ENCODE measurements at regions not wholly inside any gene's neighbourhood (a gene's known extent, or its start where the extent isn't known, plus 50 kb on each side); places are given as distances from the start of the nearest gene placed in this dataset.

DNA sequence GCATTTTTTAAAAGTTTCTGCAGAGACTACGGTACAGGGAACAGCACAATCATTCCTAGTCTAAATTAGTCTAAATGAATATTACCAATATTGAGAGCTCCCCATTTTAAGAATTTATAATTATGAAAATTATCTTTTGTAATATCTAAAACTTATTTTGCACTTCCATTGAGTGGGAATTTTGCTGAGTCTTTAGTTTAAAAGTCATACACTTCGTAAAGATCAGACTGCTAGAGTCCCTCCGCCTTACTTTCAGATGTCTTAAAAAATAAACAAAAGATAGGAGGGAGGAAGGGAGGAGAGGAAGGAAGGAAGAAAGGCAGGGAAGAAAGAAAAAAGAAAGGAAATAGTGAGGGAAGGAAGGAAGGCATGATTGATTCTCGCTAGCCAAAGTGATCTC is 278.2 kb upstream of the PRDM1 start:
- DNase-seq: no peak

DNA sequence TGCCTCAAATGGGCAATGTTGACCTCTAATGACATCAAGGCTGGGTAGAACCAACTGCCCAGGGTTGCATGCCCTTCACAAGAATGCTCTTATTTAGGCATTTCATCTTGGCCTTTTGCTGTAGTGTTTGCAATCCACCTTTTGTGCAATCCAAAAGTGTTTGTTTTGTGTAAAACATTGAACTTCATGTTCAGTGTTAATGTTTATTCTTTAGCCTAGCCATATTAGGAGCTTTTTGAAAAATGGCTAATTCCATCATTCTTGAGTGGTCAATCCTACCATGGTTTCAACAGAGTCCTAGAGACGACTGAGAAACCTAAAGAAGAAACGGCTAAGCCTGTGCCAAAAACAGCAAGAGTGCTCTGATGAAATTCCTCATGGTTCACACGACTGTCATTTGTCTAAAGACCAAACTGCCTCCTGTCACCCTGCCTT is 279.6 kb upstream of the PRDM1 start:
- no peak for DNase-seq

DNA sequence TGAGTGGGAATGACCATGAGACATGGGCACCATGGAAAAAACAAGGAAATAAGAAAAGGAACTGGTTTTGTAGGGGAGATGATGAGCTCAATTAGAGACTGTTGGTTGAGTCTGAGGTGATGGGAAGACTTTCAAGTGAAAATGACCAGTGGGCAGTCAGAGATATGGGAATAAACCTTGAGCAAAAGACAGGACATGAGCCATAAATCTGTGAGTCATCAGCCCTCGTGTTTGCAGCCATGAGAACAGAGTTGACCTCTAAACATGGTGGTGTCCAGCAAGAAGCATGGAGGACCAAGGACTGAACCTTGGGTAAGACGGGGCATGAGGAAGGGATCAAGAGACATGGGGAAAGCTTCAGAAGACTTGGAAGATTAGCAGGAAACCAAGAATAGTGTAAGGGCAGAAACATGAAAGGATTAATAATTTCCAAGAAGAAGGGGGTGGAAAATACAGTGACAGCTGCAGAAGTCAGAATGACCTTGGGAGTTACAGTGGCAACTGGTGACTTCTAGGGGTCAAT is 280.6 kb upstream of the PRDM1 start:
- DNase-seq: no peak

DNA sequence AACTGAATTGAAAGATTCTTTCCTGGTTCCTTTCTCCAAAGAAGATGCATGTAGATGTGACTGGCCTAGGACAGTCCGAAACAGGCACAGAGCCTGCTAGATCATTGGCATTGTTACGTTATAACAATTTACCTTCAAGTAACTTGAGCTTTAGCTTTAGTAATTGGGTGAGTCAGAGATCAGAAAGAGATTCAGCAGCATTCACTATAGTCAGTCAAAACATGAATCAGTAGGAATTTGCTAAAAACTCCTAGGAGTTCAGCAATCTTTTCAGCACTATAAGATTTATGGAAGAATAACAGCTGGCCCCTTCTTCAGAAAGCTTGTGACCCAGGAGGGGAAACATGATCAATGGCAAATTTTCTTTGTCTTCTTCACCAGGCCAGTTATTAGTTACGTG is 281.7 kb upstream of the PRDM1 start:
- no peak for DNase-seq

DNA sequence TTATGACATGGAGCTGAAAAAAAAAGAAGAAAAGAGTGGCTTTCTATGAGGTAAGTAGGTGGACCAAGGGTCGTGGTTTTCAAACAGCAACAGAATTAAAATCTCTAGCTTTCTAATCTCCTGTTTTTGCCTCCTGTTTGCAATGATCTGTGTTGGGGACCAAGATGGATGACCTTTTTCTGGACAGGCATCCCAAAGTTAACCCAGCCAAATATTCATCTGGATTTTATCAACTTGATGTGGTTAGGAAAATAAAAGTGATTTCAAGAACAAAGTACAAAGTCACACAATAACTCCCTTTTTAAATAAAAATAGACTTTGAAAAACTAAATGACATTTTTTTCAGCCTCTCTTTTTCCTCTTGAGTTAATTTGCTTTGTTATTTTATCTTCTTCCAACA is 282.1 kb upstream of the PRDM1 start:
- DNase-seq: no peak

DNA sequence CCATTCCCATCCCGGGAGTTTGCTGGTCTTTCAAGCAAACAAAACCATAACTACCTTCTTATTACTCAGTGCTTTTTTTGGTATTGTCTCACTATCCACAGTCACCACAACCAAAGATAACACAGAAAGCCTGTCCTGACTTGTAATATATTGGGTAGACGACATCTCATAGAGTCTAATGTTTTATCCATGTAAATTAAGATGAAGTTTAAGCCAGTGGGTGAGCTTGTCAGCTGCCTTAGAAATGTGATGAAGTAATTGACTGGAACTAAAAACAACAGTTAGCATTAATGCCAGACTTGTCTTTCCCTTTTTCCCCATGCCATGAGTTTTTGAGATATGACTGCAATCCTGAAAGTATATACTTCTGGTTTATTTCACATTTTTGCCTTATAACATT is 282.7 kb upstream of the PRDM1 start:
- DNase-seq: no peak

DNA sequence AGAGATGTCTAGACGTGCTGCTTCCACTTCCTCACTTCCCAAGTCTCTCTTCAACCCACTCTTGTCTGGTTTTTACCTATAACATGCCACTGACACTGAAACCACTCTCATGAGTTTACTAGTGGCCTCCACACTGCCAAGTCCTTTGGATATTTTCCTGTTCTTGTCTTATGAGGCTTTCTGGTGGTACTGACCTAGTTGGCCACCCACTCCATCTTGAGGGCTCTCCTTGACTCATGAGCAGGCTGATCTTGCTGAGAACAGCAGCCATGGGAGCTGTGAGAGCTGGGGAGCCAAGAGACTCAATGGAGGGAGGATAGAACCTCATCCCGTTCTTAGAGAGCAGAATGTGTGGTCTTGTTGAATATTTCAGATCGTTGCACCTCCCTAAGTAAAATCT is 283.4 kb upstream of the PRDM1 start:
- DNase-seq: no peak

DNA sequence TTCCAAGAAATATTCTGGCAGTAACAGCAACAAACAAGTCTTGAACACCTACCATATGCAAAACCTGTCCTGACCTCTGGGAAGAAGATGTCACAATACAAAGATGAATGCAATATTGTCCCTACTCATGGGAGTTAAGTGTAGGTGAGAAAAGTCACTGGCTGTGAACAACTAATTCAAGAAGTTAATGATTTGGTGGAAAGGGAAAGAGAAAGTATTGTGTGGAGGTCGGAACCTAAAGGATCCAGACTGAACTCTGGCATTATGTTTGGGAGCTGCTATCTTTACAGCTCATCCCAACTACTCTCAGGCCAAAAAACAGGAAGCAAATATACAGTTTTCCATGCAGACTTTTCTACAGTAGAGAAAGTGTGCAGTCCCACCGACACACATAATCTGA is 285.3 kb upstream of the PRDM1 start:
- DNase-seq: no peak

DNA sequence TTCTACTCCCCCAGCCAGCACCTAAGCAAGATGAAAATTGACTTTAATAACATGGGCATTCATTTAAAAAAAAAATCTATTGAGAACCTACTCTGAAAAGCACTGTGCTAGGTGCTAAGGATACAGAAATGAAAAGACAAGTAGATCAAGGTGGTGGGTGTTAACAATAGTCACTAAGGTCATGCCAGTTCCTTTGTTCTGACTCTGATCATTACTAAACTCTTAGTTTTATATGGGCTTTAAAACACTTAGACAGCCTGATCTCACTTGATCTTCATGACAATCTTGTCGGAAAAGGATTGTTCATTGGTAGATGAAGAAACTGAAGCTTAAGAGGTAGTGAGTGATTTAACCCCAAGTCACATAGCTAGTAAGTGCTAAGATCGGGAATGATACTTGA is 285.7 kb upstream of the PRDM1 start:
- no peak for DNase-seq

DNA sequence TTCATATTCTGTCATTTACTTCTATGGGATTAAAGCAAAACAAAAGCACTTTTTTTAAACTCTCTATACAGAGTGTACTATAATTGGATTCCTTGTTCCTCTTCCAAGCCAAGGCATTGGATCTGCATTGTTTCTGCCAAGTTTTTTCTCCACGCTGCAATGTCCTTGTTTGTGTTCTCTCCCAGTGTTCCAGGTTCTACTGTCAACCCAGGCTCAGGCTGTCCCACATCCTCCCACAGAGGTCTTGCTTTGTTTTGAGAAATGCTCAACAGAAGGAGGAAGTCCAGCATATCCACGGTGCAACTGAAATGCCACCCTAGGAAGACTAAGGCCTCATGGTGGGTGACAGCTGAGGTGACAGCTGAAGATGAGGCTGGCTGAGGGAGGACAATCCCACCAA is 287.1 kb upstream of the PRDM1 start:
- no peak for DNase-seq

DNA sequence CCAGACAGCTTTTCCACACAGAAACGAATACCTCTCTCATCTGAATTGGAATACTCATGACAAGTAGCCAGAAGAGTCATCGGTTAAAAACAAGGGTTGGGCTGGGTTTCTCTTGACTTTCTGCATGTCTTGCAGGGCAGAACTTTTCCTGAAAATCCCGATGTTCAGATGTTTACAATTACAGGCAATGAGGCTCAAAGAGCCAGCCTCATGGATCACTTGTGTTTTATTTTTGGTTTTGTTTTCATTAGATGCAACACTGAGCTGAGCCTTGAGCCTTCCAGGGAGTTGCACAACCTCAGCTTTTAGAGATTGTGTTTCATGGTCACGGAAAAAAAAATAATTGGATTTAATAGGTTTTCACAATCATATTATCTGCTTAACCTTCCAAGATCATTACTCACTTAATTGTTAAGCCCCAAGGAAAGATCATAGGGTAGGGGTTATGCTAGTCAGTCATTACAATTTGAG is 288.1 kb upstream of the PRDM1 start:
- DNase-seq: no peak

DNA sequence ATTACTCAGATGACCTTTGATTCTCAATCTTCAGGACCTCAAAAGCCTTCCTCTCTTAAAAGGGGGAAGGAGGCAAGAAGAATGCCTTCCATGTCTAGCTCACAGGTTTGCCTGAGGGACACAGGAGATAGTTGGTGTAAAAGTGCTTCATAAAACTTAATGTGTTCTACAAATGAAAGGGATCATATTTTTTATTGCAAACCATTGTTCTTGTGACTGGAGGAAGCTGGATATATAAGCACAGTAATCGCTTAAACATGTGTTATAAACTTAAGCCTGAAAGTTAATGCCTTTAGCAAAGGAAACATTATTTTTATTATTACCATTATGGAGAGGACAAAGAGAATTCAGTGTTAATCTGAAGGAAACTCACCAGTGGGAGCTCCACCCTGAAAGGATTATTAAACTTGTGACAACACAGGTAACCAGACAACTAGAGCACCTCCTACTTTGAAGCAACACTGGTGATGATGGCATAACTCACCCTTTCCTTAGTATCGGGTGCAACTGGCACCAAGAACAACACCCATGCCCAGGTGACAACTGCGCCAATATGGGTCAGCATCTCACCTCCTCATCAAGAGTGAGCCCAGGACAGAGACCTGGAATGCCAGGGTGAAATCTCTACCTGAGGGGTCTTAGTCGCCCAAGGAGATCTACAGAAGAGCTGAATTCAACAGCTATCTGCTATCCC is 288.7 kb upstream of the PRDM1 start:
- no peak for DNase-seq

DNA sequence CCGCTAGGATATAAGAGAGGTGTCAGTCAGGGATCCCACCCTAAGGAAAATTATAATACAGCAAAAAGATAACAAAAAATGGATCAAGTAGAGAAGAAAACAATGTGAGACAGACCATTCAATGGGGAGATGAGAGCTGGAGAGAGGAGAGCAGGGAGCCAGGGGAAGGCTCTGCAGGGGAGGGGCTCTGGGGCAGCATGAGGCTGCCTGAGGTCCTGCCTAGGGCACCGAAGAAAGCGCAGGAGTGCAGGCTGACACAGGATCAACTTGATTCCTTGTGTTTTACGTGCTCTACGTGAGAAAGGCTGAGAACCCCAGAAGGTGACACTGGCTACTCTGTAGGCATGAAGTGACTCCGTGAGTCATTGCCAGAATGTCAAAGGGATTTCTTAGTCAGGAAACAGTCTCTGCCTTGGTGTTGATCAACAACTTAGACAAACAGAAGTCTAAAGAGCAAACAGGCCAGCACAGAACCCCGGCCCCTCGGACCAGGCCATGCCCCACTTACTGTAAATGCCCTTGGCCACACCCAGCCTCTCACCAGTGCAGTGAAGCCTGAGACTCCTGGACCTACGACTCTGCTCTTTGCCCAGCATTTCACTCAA is 290.1 kb upstream of the PRDM1 start:
- DNase-seq: no peak

DNA sequence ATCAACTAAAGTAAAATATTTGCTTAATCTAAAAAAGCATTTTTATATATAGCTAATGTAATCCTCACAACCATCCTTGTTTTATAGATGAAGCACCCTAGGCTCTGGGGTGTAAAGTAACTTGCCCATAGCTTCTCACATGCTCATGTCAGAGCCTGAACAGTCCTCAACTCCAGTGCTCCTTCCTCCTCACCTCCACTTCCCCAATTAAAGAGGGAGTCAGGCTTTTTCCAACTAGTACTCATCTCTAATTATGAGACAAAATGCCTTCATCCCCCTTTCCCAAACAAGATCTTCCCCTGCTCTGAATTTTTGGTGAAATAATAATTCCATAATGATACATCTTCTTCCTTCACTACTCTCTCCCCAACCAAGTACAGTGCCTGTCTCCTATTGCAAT is 290.8 kb upstream of the PRDM1 start:
- DNase-seq: no peak

DNA sequence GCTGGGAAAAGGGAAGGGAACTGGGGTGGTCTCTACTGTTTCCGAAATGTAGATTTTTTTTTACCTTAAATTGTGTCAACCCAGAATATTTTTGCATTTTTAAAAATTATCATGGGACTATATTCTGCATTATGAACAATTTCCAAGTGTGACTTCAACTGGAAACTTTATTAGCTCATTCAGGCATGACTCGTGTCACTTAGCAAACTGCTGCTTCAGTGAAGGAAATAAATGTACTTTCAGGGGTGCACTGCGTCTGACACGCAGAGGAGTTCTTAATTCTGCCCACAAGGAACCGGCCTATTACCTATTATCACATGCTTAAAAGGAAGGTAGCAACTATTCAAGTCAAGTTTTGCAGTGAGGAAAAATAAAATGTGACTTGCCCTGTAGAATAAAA is 291.3 kb upstream of the PRDM1 start:
- no peak for DNase-seq

DNA sequence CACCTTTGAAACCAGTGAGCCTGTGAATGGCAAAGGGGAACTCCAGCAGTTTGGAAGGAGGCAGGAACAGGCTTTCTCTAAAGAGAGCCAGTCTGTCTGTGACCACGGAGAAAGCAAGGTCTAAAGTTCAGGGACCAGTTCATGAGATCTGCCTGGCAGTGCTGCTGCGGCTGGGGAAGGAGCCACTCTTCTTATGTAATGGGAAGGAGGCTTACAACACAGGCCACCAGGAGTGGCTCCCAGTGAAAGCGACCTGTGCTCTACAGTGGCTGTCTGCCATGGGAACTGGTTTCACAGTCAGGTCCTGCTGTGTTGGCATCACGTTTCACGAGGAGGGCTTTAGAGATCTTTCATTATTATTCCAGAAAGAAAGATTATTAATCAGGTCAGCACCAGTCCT is 291.9 kb upstream of the PRDM1 start:
- DNase-seq: no peak

DNA sequence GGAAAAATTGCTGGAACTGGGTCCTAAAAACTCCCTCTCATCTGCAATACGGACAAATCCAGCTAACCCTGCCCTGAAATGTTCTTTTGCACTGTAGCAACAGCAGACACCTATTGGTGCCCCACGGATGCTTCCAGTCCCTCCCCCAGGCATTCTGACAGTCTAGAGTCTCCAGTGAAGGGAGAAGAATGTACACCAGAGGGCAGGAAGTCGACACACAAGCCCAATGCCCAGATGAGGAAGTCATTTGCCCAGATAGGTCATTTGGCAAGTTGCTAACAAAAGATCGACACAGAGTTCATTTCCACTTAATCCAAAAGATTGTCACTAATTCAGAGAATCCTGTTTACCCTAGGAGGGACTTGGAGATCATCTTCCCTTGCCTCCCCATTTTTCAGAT is 293.0 kb upstream of the PRDM1 start:
- DNase-seq: no peak

DNA sequence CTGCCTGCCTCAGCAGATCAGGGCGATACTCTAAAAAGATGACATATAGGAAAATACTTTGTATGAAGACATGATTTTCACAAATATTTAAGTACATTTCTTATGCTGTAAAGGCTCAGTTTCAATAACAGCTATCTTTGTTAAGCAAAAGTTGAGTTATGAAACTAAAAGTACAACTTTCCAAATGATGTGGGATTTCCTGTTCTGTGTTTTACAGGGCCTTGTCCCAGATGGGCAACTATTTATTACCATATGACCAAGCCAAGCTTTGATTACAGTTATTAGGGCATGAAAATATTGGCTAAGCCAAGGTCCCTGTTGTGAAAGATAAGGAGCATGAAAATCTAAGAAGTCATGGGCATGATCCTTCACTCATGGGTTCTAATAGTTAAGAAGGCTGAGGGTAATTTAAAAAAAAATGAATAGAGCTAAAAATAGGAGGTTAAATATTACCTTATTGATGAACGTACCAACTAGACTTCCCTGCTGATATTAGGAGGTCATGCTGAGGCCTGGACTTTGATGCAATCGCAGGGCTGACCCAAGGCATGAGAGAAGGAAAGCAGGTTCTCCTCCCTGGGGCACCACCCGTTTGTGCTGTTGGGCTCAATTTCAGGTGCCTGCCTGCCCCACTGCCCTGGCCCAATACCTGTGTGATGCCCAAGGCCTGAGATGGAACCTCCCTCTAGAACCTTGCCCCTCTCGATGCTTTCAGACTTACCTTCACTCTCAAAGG is 294.4 kb upstream of the PRDM1 start:
- no peak for DNase-seq

DNA sequence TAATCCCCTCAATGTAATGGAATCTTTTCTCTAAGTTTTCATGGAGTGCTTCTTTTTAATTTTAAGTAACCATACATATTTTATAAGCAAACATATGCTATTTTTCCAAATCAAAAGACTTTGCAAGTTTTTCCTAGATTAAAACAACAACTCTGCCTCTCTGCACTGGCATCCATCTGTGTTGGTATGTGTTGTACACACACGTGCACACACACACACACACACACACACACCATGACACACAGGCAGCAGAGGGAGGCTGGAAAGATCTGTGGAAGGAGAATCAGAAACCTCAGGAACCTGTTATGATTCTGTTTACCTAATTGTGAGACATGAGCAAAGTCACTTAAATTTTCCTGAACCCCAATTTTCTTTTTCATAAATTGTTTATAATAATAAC is 295.0 kb upstream of the PRDM1 start:
- DNase-seq: no peak

DNA sequence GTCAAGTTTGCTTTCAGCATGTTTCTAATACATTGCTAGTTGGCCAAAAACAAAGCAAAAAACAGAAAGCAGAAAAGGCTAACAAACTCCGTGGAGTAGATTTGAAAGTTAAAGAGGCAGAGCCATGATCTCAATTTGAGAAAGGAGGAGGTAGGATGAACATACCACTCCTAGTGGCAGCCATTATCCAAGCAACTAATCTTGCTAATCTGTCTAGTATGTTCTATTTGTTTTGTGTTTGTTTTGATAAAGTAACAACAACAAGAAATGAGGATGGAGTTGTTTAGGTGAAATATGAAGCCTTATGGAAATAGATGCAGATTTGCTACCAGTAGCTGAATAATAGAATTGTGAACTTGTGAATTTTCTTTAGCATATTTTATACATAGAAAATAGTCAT is 295.5 kb upstream of the PRDM1 start:
- DNase-seq: no peak

DNA sequence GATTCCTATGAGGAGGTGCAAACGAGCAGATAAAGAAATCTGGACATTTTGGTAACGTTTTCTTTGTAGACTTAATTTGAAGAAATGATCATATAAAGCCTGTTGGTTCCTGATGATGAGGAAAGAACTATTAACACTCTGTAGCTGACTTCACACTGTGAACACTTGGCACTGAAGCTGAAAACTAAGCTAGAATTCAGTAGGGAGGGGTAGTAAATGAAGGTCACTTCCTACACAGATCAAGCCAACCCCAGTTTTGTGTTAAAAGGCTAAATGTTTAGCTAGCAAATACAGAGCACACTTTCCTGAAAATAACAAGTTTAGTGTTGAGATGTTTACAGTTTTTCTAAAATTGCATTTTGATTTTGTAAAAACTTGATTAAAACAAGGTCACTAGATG is 296.2 kb upstream of the PRDM1 start:
- DNase-seq: no peak

DNA sequence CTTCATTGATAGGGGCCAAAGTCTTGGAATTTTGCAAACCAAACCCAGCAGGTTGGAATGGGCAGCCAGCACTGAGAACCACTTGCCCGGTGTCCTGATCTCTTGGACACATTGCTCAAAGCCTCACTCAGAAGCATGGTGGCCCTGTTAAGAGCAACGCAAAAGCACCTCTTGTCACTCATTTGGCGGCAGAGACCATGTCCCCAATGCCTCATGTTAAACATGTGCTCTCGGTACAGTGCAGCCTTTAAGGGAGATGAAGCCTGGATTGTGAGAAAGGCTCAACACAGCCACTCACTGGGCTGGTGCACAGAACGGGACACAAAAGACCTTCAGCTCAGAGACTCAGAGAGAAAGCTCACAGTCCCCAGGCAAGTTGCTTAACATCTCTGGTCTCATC is 298.4 kb upstream of the PRDM1 start:
- no peak for DNase-seq

DNA sequence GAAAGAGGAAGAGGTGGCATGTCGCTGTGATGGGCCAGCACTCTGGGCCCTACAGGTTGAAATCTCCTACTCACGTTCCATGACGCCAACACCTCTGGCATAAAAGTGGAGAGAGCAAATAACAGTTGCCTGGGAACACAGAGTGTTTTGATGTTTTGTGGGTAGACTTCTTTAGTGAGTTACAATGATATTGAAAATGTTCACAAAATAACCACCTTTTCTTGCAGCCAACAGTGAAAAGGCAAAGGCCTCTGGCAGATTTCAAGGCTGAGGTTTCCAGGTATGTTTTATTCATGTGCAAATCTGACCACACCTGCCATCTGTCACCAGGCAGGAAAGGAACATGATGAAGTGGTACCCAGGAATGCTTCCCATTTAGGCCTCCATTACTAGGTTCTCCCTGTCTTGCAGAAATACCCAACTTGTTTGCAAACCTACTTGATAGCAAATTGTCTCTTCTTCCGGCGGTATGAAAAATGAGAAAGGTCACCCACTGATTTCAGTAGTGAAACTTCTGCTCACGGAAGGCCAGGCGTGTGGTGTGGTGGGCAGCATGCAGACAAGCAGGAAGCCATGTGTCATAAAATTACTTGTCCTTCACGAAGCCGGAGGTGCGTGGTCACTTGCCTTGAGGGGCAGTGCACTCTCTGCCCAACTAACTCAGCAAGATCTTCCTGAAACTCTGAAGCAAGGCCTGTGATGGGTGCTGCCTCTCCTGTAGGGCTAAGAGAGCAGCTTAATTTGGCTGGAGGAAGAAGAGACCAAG is 299.1 kb upstream of the PRDM1 start:
- no peak for DNase-seq

Data from NCI-H187 (cell line).